Epithelial cell of esophagus (primary cell): ENCODE measurements at regions not wholly inside any gene's neighbourhood (a gene's known extent, or its start where the extent isn't known, plus 50 kb on each side); places are given as distances from the start of the nearest gene placed in this dataset.

Experiments
- DNase-seq: peaks from one replicate; pipeline ENCODE4 v3.0.0; 2010; ENCODE audit warnings: low read depth
- H3K4me3 ChIP-seq: 2 replicates; pipeline ENCODE4 v1.5.1; 2011; ENCODE audit warnings: mild to moderate bottlenecking, low read length, control low read depth
- CTCF ChIP-seq: IDR thresholded peaks from 2 replicates; pipeline ENCODE4 v1.5.1; 2011; ENCODE audit warnings: low read depth, mild to moderate bottlenecking, low read length, control low read depth, inconsistent platforms; ENCODE audit not compliant: insufficient read depth; ENCODE audit errors: missing control alignments

GRCh38 chr6:74939151-74939708, 266.6 kb downstream of the COL12A1 start:
- TF ChIP-seq CTCF, result peak; percentile 32
- peak; percentile 58 for DNase-seq
- H3K4me3 ChIP-seq, result no peak overlapping the region

- H3K4me3 ChIP-seq, result no peak overlapping the region
- no peak for DNase-seq
- TF ChIP-seq CTCF, result no peak
Measured at GRCh38 chr6:74937936-74938335, 267.9 kb downstream of the COL12A1 start.

- peak; percentile 22 for DNase-seq
- H3K4me3 ChIP-seq, result no peak overlapping the region
- no peak for TF ChIP-seq CTCF
Measured at GRCh38 chr6:74936886-74937285, 269.0 kb downstream of the COL12A1 start.

GRCh38 chr6:74932232-74932888, 273.5 kb downstream of the COL12A1 start:
- no peak for TF ChIP-seq CTCF
- peak; percentile 36 for DNase-seq
- H3K4me3 ChIP-seq, result no peak overlapping the region

- TF ChIP-seq CTCF, result no peak
- no peak overlapping the region for H3K4me3 ChIP-seq
- DNase-seq, result peak; percentile 20
Measured at GRCh38 chr6:74931558-74931957, 274.3 kb downstream of the COL12A1 start.

- no peak for DNase-seq
- H3K4me3 ChIP-seq, result no peak overlapping the region
- no peak for TF ChIP-seq CTCF
Measured at GRCh38 chr6:74928203-74928602, 277.6 kb downstream of the COL12A1 start.

GRCh38 chr6:74927299-74927698, 278.6 kb downstream of the COL12A1 start:
- H3K4me3 ChIP-seq, result no peak overlapping the region
- no peak for DNase-seq
- TF ChIP-seq CTCF, result no peak
